GM20000 (cell line): ENCODE measurements at regions not wholly inside any gene's neighbourhood (a gene's known extent, or its start where the extent isn't known, plus 50 kb on each side); places are given as distances from the start of the nearest gene placed in this dataset.

Source experiments
- DNase-seq: peaks from one replicate; pipeline ENCODE4 v3.0.0; 2012; ENCODE audit warnings: low spot score
- CTCF ChIP-seq: IDR thresholded peaks from 2 replicates; pipeline ENCODE4 v1.5.1; 2012; ENCODE audit warnings: mild to moderate bottlenecking, control low read depth; ENCODE audit errors: extremely low read depth, missing control alignments

- no peak for TF ChIP-seq CTCF
- DNase-seq = no peak
Measured at GRCh38 chr10:71059054-71059818, 153.1 kb upstream of the UNC5B start.

GRCh38 chr10:71059943-71060342 lies 152.4 kb upstream of the UNC5B start:
- no peak for TF ChIP-seq CTCF
- no peak for DNase-seq

- no peak for DNase-seq
- TF ChIP-seq CTCF = no peak
Measured at GRCh38 chr10:71060476-71061426, 151.6 kb upstream of the UNC5B start.

GRCh38 chr10:71061472-71061871 lies 150.9 kb upstream of the UNC5B start:
- TF ChIP-seq CTCF = no peak
- DNase-seq = no peak

GRCh38 chr10:71062156-71062555 lies 150.2 kb upstream of the UNC5B start:
- DNase-seq = no peak
- TF ChIP-seq CTCF = no peak

- no peak for TF ChIP-seq CTCF
- no peak for DNase-seq
Measured at GRCh38 chr10:71063401-71063800, 149.0 kb upstream of the UNC5B start.
